ENCODE measurements at regions not wholly inside any gene's neighbourhood (a gene's known extent, or its start where the extent isn't known, plus 50 kb on each side); places are given as distances from the start of the nearest gene placed in this dataset.

GRCh38 chr3:3295586-3295985 lies 116.1 kb upstream of the CRBN start:
- TF ChIP-seq CTCF (IDR thresholded peaks at IDR 0.05): no peak
- no peak for TF ChIP-seq POLR2AphosphoS5 (IDR thresholded peaks at IDR 0.05)
- no peak for TF ChIP-seq POLR2A (IDR thresholded peaks at IDR 0.05)
